ENCODE measurements at regions not wholly inside any gene's neighbourhood (a gene's known extent, or its start where the extent isn't known, plus 50 kb on each side); places are given as distances from the start of the nearest gene placed in this dataset.
"Not testable (repeated sequence)": the region's sequence is repeated elsewhere in the genome, so short reads cannot be mapped to it uniquely, and the experiment has no call there.

GRCh38 chr5:113735751-113736150 lies 222.3 kb downstream of the YTHDC2 start:
- ATAC-seq (no peak), DNase-seq (no peak)
- Histone ChIP-seq H3K4me3 (no peak overlapping the region), H3K4me1 (no peaks in the 10 kb centered on the region), H3K27ac (no peak overlapping the region), H3K27me3 (no peaks in the 10 kb centered on the region), H3K9me3 (no peaks in the 10 kb centered on the region), H3K36me3 (replicated peaks in 1 of 2; ENCODE audit: insufficient read depth in 1 of 2, low read depth in 2 of 2) (no peaks in the 10 kb centered on the region)
- TF ChIP-seq CTCF (IDR thresholded peaks at IDR 0.05): no peak
- no peak for TF ChIP-seq POLR2A (IDR thresholded peaks at IDR 0.05)
- intact Hi-C loops (cut with DNase I): no loop called here
- 39 to 54% methylated on average over 1 of the region's 1 CpG for WGBS, 2 donors

- TF ChIP-seq POLR2A (IDR thresholded peaks at IDR 0.05) (no peak), CTCF (IDR thresholded peaks at IDR 0.05) (no peak)
- WGBS, 2 donors: 45 to 46% methylated on average over 4 of the region's 4 CpGs
- ATAC-seq: no peak
- H3K27ac ChIP-seq: no peak overlapping the region
- H3K36me3 ChIP-seq (replicated peaks in 1 of 2; ENCODE audit: insufficient read depth in 1 of 2, low read depth in 2 of 2): no peaks in the 10 kb centered on the region
- DNase-seq: no peak
- no peaks in the 10 kb centered on the region for H3K4me1 ChIP-seq
- H3K4me3 ChIP-seq: no peak overlapping the region
- H3K9me3 ChIP-seq: no peaks in the 10 kb centered on the region
- no peaks in the 10 kb centered on the region for H3K27me3 ChIP-seq
- intact Hi-C loops (cut with DNase I): no loop called here
These were observed 228.7 kb downstream of the YTHDC2 start for GRCh38 chr5:113742176-113742575.

GRCh38 chr5:113742639-113743038 lies 229.1 kb downstream of the YTHDC2 start:
- Histone ChIP-seq H3K36me3 (replicated peaks in 1 of 2; ENCODE audit: insufficient read depth in 1 of 2, low read depth in 2 of 2) (no peaks in the 10 kb centered on the region), H3K27me3 (no peaks in the 10 kb centered on the region), H3K9me3 (no peaks in the 10 kb centered on the region), H3K27ac (no peak overlapping the region), H3K4me3 (no peak overlapping the region), H3K4me1 (no peaks in the 10 kb centered on the region)
- ATAC-seq: no peak
- intact Hi-C loops (cut with DNase I): no loop called here
- no peak for DNase-seq
- 0 to 81% methylated on average over 1 of the region's 1 CpG for WGBS, 2 donors
- TF ChIP-seq POLR2A (IDR thresholded peaks at IDR 0.05) (no peak), CTCF (IDR thresholded peaks at IDR 0.05) (no peak)

GRCh38 chr5:113748403-113748802 lies 234.9 kb downstream of the YTHDC2 start:
- no peak overlapping the region for H3K4me3 ChIP-seq
- ATAC-seq: no peak
- no peaks in the 10 kb centered on the region for H3K27me3 ChIP-seq
- no peaks in the 10 kb centered on the region for H3K9me3 ChIP-seq
- TF ChIP-seq POLR2A (IDR thresholded peaks at IDR 0.05): no peak
- TF ChIP-seq CTCF (IDR thresholded peaks at IDR 0.05): no peak
- no peaks in the 10 kb centered on the region for H3K4me1 ChIP-seq
- no peaks in the 10 kb centered on the region for H3K36me3 ChIP-seq (replicated peaks in 1 of 2; ENCODE audit: insufficient read depth in 1 of 2, low read depth in 2 of 2)
- DNase-seq: no peak
- H3K27ac ChIP-seq: no peak overlapping the region
- WGBS, 2 donors: 50 to 56% methylated on average over 2 of the region's 2 CpGs
- intact Hi-C loops (cut with DNase I): no loop called here

GRCh38 chr5:113749334-113749733 lies 235.8 kb downstream of the YTHDC2 start:
- 57 to 68% methylated on average over 1 of the region's 1 CpG for WGBS, 2 donors
- TF ChIP-seq POLR2A (IDR thresholded peaks at IDR 0.05) (no peak), CTCF (IDR thresholded peaks at IDR 0.05) (no peak)

GRCh38 chr5:113753182-113753581 lies 239.7 kb downstream of the YTHDC2 start:
- WGBS, 2 donors: 79 to 100% methylated on average over 1 to 17 of the region's 20 CpGs
- DNase-seq; H3K4me1 ChIP-seq; H3K27ac ChIP-seq; H3K36me3 ChIP-seq (replicated peaks in 1 of 2; ENCODE audit: insufficient read depth in 1 of 2, low read depth in 2 of 2); H3K4me3 ChIP-seq; H3K9me3 ChIP-seq; H3K27me3 ChIP-seq; ATAC-seq; intact Hi-C loops (cut with DNase I): not testable (repeated sequence)

More at GRCh38 chr5:113749334-113749733, 235.8 kb downstream of the YTHDC2 start:
- ATAC-seq (no peak), DNase-seq (no peak)
- H3K4me3 ChIP-seq: no peak overlapping the region
- no peaks in the 10 kb centered on the region for H3K9me3 ChIP-seq
- no peak overlapping the region for H3K27ac ChIP-seq
- H3K4me1 ChIP-seq: no peaks in the 10 kb centered on the region
- H3K27me3 ChIP-seq: no peaks in the 10 kb centered on the region
- intact Hi-C loops (cut with DNase I): no loop called here
- no peaks in the 10 kb centered on the region for H3K36me3 ChIP-seq (replicated peaks in 1 of 2; ENCODE audit: insufficient read depth in 1 of 2, low read depth in 2 of 2)
